Astrocyte (in vitro differentiated cells and primary cell): ENCODE measurements at regions not wholly inside any gene's neighbourhood (a gene's known extent, or its start where the extent isn't known, plus 50 kb on each side); places are given as distances from the start of the nearest gene placed in this dataset.

ENCODE experiments used
- DNase-seq: peaks from one replicate; pipeline ENCODE4 v3.0.0-alpha.2; 2010; ENCODE audit warnings: low read depth
- FAIRE-seq: peaks from 2 replicates; lab custom pipeline; 2011; peaks lifted over from hg19 to GRCh38; lab: Jason Lieb, UNC
- H2AFZ ChIP-seq: 2 replicates; pipeline ENCODE4 v1.6.0; 2012; ENCODE audit warnings: low read depth, low read length, inconsistent platforms
- H3K27ac ChIP-seq: 2 replicates; pipeline ENCODE4 v1.5.1; 2011; ENCODE audit warnings: low read depth, low read length, inconsistent platforms
- H3K27me3 ChIP-seq: 2 replicates; pipeline ENCODE4 v1.6.0; 2011; ENCODE audit warnings: low read length, inconsistent platforms; ENCODE audit not compliant: insufficient read depth
- H3K36me3 ChIP-seq: 2 replicates; pipeline ENCODE4 v1.5.1; 2011; ENCODE audit warnings: low read length, inconsistent platforms; ENCODE audit not compliant: insufficient read depth
- H3K4me1 ChIP-seq: 2 replicates; pipeline ENCODE4 v1.5.1; 2011; ENCODE audit warnings: low read length, inconsistent platforms; ENCODE audit not compliant: insufficient read depth
- H3K4me2 ChIP-seq: 2 replicates; pipeline ENCODE4 v1.6.0; 2012; ENCODE audit warnings: low read length, inconsistent platforms
- H3K4me3 ChIP-seq: 2 replicates; pipeline ENCODE4 v1.5.1; 2011; ENCODE audit warnings: low read depth, mild to moderate bottlenecking, low read length, inconsistent platforms; ENCODE audit not compliant: insufficient read depth
- H3K79me2 ChIP-seq: 2 replicates; pipeline ENCODE4 v1.6.0; 2012; ENCODE audit warnings: mild to moderate bottlenecking, low read length, inconsistent platforms; ENCODE audit not compliant: insufficient read depth
- H3K9ac ChIP-seq: 2 replicates; pipeline ENCODE4 v1.6.0; 2012; ENCODE audit warnings: mild to moderate bottlenecking, low read length, inconsistent platforms
- H3K9me3 ChIP-seq: 2 replicates; pipeline ENCODE4 v1.5.1; 2012; ENCODE audit warnings: low read depth, mild to moderate bottlenecking, low read length, inconsistent platforms; ENCODE audit not compliant: insufficient read depth
- H4K20me1 ChIP-seq: 2 replicates; pipeline ENCODE4 v1.6.0; 2012; ENCODE audit warnings: low read length, inconsistent platforms; ENCODE audit not compliant: insufficient read depth
- H3K27ac Mint-ChIP-seq: one replicate; pipeline ENCODE4 v1.8.0; 2021; ENCODE audit warnings: mild to moderate bottlenecking, mixed read lengths; ENCODE audit not compliant: unreplicated experiment
- H3K27me3 Mint-ChIP-seq: one replicate; pipeline ENCODE4 v1.8.0; 2021; ENCODE audit warnings: low read depth, mixed read lengths; ENCODE audit not compliant: unreplicated experiment
- H3K36me3 Mint-ChIP-seq: one replicate; pipeline ENCODE4 v1.8.0; 2021; ENCODE audit warnings: low read depth, mixed read lengths; ENCODE audit not compliant: unreplicated experiment
- H3K4me1 Mint-ChIP-seq: one replicate; pipeline ENCODE4 v1.8.0; 2021; ENCODE audit warnings: low read depth, mixed read lengths; ENCODE audit not compliant: unreplicated experiment
- H3K4me3 Mint-ChIP-seq: one replicate; pipeline ENCODE4 v1.8.0; 2021; ENCODE audit warnings: mild to moderate bottlenecking, moderate library complexity, mixed read lengths; ENCODE audit not compliant: unreplicated experiment
- H3K9me3 Mint-ChIP-seq: one replicate; pipeline ENCODE4 v1.8.0; 2021; ENCODE audit warnings: mild to moderate bottlenecking, mixed read lengths; ENCODE audit not compliant: unreplicated experiment
- EZH2 ChIP-seq: IDR thresholded peaks from 2 replicates; pipeline ENCODE4 v1.6.1; 2012; ENCODE audit warnings: mild to moderate bottlenecking, low read length, inconsistent platforms; ENCODE audit not compliant: insufficient read depth
- TF ChIP-seq, protein P1 (sequence below): IDR thresholded peaks from 2 replicates; pipeline ENCODE4 v1.5.1; 2011; ENCODE audit warnings: low read depth, mild to moderate bottlenecking, inconsistent platforms, low read length, moderate library complexity; ENCODE audit not compliant: insufficient read depth

DNA sequence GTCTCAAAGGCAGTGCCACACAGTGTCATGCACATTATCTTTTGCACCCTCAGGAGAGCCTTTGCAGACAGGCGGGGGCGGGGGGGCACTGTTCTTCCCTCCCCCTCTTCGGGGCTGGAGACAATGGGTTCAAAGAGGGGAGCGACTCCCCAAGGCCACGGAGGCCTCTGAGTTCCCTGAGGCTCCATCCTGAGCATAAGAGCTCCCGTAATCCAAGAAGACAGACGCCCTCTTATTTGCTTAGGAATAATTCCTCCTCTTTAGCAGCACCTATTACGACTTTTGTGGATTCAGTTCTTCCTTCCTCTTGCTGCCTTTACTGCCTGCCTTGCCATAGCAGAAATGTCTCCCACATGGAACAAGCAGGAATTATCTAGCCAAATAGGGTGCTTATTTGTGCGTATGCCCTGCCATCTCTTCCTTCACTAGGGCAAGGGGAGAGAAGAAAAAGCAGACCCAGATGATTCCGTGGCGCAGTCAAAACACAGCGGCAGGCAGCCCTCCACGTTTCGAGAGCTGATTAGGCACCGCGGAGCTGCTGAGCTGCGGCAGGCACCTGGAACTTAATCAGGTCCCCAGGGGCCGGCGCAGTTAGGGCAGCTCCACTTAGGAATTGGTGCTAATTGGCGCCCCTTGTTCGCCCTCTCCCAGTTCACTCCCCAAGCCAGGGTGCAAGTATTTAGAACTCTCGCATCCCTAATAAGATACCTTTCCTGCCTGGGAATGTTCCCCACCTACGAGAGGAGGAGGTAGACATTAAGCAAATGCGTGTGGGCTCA is 233.4 kb upstream of the MYT1L start:
- H3K4me2 ChIP-seq: no peak overlapping the region
- no peaks in the 10 kb centered on the region for H3K36me3 Mint-ChIP-seq
- H3K4me1 ChIP-seq: no peaks in the 10 kb centered on the region
- H4K20me1 ChIP-seq: no peaks in the 10 kb centered on the region
- H3K27me3 ChIP-seq: no peaks in the 10 kb centered on the region
- no peak overlapping the region for H3K4me3 ChIP-seq
- no peaks in the 10 kb centered on the region for H3K36me3 ChIP-seq
- H3K4me1 Mint-ChIP-seq: no peaks in the 10 kb centered on the region
- H3K27ac Mint-ChIP-seq: no peak overlapping the region
- H3K27ac ChIP-seq: no peak overlapping the region
- no peaks in the 10 kb centered on the region for H3K9me3 Mint-ChIP-seq
- H3K27me3 Mint-ChIP-seq: peaks cover 43% of the 10 kb centered on the region
- FAIRE-seq (no peak), DNase-seq (no peak)
- TF ChIP-seq EZH2: no peak
- TF ChIP-seq, protein P1, sequence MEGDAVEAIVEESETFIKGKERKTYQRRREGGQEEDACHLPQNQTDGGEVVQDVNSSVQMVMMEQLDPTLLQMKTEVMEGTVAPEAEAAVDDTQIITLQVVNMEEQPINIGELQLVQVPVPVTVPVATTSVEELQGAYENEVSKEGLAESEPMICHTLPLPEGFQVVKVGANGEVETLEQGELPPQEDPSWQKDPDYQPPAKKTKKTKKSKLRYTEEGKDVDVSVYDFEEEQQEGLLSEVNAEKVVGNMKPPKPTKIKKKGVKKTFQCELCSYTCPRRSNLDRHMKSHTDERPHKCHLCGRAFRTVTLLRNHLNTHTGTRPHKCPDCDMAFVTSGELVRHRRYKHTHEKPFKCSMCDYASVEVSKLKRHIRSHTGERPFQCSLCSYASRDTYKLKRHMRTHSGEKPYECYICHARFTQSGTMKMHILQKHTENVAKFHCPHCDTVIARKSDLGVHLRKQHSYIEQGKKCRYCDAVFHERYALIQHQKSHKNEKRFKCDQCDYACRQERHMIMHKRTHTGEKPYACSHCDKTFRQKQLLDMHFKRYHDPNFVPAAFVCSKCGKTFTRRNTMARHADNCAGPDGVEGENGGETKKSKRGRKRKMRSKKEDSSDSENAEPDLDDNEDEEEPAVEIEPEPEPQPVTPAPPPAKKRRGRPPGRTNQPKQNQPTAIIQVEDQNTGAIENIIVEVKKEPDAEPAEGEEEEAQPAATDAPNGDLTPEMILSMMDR: no peak
- peaks cover 7% of the 10 kb centered on the region for H3K9me3 ChIP-seq
- H3K4me3 Mint-ChIP-seq: no peak overlapping the region
- no peaks in the 10 kb centered on the region for H3K79me2 ChIP-seq
- H3K9ac ChIP-seq: no peak overlapping the region
- no peak overlapping the region for H2AFZ ChIP-seq

DNA sequence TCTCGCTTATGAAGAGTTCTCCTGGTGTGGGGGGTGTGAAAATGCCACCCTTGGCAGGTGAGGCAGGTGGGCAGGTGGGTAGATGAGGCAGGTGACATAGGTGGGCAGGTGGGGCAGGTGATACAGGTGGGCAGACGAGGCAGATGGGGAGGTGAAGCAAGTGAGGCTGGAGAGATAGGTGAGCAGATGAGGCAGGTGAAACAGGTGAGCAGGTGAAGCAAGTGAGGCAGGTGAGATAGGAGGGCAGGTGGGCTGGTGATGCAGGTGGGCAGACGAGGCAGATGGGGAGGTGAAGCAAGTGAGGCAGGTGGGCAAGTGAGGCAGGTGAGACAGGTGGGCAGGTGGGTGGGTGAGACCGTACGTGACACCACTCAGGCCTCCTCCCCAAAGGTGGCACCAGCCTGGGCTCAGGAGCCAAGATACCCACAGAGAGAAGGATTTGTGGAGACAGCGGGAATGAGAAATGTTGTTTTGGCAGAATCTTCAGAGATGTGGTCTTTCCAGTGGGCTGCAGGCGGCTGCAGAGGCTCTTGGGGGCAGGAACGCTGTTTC is 232.3 kb upstream of the MYT1L start:
- Histone ChIP-seq H2AFZ (no peak overlapping the region), H3K4me2 (no peak overlapping the region), H3K4me3 (no peak overlapping the region), H3K9me3 (peaks cover 3% of the 10 kb centered on the region), H3K27ac (no peak overlapping the region), H3K4me1 (no peaks in the 10 kb centered on the region), H3K27me3 (no peaks in the 10 kb centered on the region), H3K79me2 (no peaks in the 10 kb centered on the region), H4K20me1 (no peaks in the 10 kb centered on the region), H3K9ac (no peak overlapping the region), H3K36me3 (no peaks in the 10 kb centered on the region)
- FAIRE-seq (no peak), DNase-seq (no peak)
- Mint-ChIP-seq H3K4me1 (no peaks in the 10 kb centered on the region), H3K36me3 (no peaks in the 10 kb centered on the region), H3K9me3 (no peaks in the 10 kb centered on the region), H3K4me3 (no peak overlapping the region), H3K27ac (no peak overlapping the region), H3K27me3 (peaks cover 37% of the 10 kb centered on the region)
- TF ChIP-seq EZH2: no peak
- TF ChIP-seq, protein P1: no peak

DNA sequence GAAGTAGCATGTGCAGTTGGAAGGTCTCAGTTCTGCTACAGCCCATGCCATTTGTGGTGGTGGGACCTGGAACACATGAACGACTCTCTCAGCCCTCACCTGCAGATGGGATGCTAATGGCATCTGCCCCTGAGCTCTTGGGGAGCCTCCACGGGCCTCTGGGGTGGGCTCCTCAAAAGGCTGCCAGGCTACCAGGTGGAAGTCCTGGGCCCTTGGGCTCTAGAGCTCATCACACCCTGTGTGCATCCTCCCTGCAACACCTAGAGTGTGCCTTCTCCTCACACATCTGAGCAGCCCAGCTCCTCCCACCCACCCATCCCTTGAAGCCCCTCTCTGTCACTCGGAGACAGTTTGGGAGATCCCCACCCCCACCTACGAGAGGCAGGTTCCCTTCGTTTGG is 231.8 kb upstream of the MYT1L start:
- TF ChIP-seq EZH2: no peak
- TF ChIP-seq, protein P1: no peak

More for the DNA sequence above, 231.8 kb upstream of the MYT1L start:
- Histone ChIP-seq H3K4me2 (no peak overlapping the region), H3K4me3 (no peak overlapping the region), H2AFZ (no peak overlapping the region), H4K20me1 (no peaks in the 10 kb centered on the region), H3K9ac (no peak overlapping the region), H3K79me2 (no peaks in the 10 kb centered on the region), H3K27me3 (no peaks in the 10 kb centered on the region), H3K27ac (no peak overlapping the region), H3K4me1 (no peaks in the 10 kb centered on the region), H3K36me3 (no peaks in the 10 kb centered on the region), H3K9me3 (no peaks in the 10 kb centered on the region)
- DNase-seq (no peak), FAIRE-seq (no peak)
- Mint-ChIP-seq H3K36me3 (no peaks in the 10 kb centered on the region), H3K9me3 (no peaks in the 10 kb centered on the region), H3K27me3 (peaks cover 33% of the 10 kb centered on the region), H3K4me1 (no peaks in the 10 kb centered on the region), H3K4me3 (no peak overlapping the region), H3K27ac (no peak overlapping the region)
